Kidney (tissue), 13 donors: ENCODE measurements at regions not wholly inside any gene's neighbourhood (a gene's known extent, or its start where the extent isn't known, plus 50 kb on each side); places are given as distances from the start of the nearest gene placed in this dataset.

Experiments used
- DNase-seq, 5 donors: peaks; one replicate each; pipeline ENCODE4 v3.0.0-alpha.2; 2013 to 2020
- FAIRE-seq: peaks from 2 replicates; lab custom pipeline; 2012; peaks lifted over from hg19 to GRCh38; lab: Jason Lieb, UNC
- H3K27ac ChIP-seq, 2 donors: one replicate each; pipeline ENCODE4 v1.7.0; 2013; ENCODE audit warnings: low read depth in 2 of 2, low read length in 2 of 2, inconsistent platforms in 1 of 2
- H3K27me3 ChIP-seq: one replicate; pipeline ENCODE4 v1.7.1; 2013; ENCODE audit warnings: low read length, inconsistent platforms; ENCODE audit not compliant: control insufficient read depth, insufficient read depth
- H3K36me3 ChIP-seq, 3 donors: one replicate each; pipeline versions ENCODE4 v1.7.0 to v1.7.1; 2013; ENCODE audit warnings: low read length in 3 of 3, control low read depth in 1 of 3, inconsistent platforms in 1 of 3; ENCODE audit not compliant: insufficient read depth in 3 of 3, control insufficient read depth in 2 of 3
- H3K4me1 ChIP-seq, 3 donors: one replicate each; pipeline versions ENCODE4 v1.7.0 to v1.7.1; 2013; ENCODE audit warnings: low read length in 3 of 3, inconsistent platforms in 1 of 3, low read depth in 1 of 3; ENCODE audit not compliant: control insufficient read depth in 2 of 3, insufficient read depth in 2 of 3
- H3K4me3 ChIP-seq, 3 donors: one replicate each; pipeline versions ENCODE4 v1.7.0 to v1.8.1; 2013; ENCODE audit warnings: low read length in 3 of 3, control low read depth in 1 of 3, inconsistent platforms in 1 of 3
- H3K9ac ChIP-seq, 3 donors: one replicate each; pipeline versions ENCODE4 v1.7.0 to v1.7.1; 2013; ENCODE audit warnings: low read length in 3 of 3, control low read depth in 1 of 3, inconsistent platforms in 1 of 3
- H3K9me3 ChIP-seq, 3 donors: one replicate each; pipeline versions ENCODE4 v1.7.0 to v1.7.1; 2013; ENCODE audit warnings: low read length in 3 of 3, control low read depth in 1 of 3, inconsistent platforms in 1 of 3; ENCODE audit not compliant: control insufficient read depth in 2 of 3, insufficient read depth in 1 of 3
- CTCF ChIP-seq: IDR thresholded peaks from 3 replicates; pipeline ENCODE4 v1.5.1; 2012; ENCODE audit warnings: mild to moderate bottlenecking, moderate library complexity, borderline replicate concordance; ENCODE audit not compliant: insufficient read depth; ENCODE audit errors: extremely low read depth
- intact Hi-C: fragments of 100-400 bp; cut with DNase I; formaldehyde crosslinking; loops from one replicate; pipeline ENCODE4 v1.11.1; 2022
- donor health status: control.
- donor health status: control.
- donor health status: control.
- donor health status: control.
- donor health status: control.
- donor health status: DM: yes; HTN: yes; CAD: no.
- donor health status: Normal renal cell carcinoma (clear cell type).

- Histone ChIP-seq H3K27ac (no peak overlapping the region), H3K9ac (no peak overlapping the region), H3K36me3 (no peaks in the 10 kb centered on the region), H3K9me3 (no peaks in the 10 kb centered on the region), H3K4me3 (no peak overlapping the region), H3K4me1 (peaks cover 0 to 3% (median 0%) of the 10 kb centered on the region in 3 donors), H3K27me3 (no peaks in the 10 kb centered on the region)
- intact Hi-C loops = no loop called here
- TF ChIP-seq CTCF = no peak
- DNase-seq = peak in 1 of 5 donors; percentile 57
- FAIRE-seq = no peak
Measured at GRCh38 chr6:168130168-168130696, 51.2 kb upstream of the FRMD1 start.

GRCh38 chr6:168129292-168130167 is 50.5 kb upstream of the FRMD1 start:
- DNase-seq (peak in 3 of 5 donors; percentile 16 to 66 (median 52)), FAIRE-seq (no peak)
- H3K4me1 ChIP-seq = peaks cover 0 to 3% (median 0%) of the 10 kb centered on the region in 3 donors
- no peak overlapping the region for H3K27ac ChIP-seq
- no peak overlapping the region for H3K4me3 ChIP-seq
- no peak overlapping the region for H3K9ac ChIP-seq
- TF ChIP-seq CTCF = no peak
- intact Hi-C loops = no loop called here
- H3K36me3 ChIP-seq = no peaks in the 10 kb centered on the region
- no peaks in the 10 kb centered on the region for H3K9me3 ChIP-seq
- H3K27me3 ChIP-seq = no peaks in the 10 kb centered on the region

- intact Hi-C loops = no loop called here
- Histone ChIP-seq H3K36me3 (no peaks in the 10 kb centered on the region), H3K4me3 (no peak overlapping the region), H3K9ac (no peak overlapping the region), H3K9me3 (no peaks in the 10 kb centered on the region), H3K27me3 (no peaks in the 10 kb centered on the region), H3K4me1 (peaks cover 0 to 3% (median 0%) of the 10 kb centered on the region in 3 donors), H3K27ac (no peak overlapping the region)
- no peak for FAIRE-seq
- TF ChIP-seq CTCF = no peak
- peak in 3 of 5 donors; percentile 12 to 64 (median 49) for DNase-seq
Measured at GRCh38 chr6:168128631-168129291, 49.7 kb upstream of the FRMD1 start.
